WTC11 (cell line): ENCODE measurements at regions not wholly inside any gene's neighbourhood (a gene's known extent, or its start where the extent isn't known, plus 50 kb on each side); places are given as distances from the start of the nearest gene placed in this dataset.

Experiments
- ATF3 ChIP-seq: sonication (generic); formaldehyde crosslinking; conservative IDR thresholded peaks from 2 replicates; pipeline ENCODE4 v1.8.1; 2022; ENCODE audit warnings: mild to moderate bottlenecking, missing genetic modification reagents
- CTCF ChIP-seq: fragments of 200-600 bp; IDR thresholded peaks from 2 replicates; pipeline ENCODE4 v1.8.0; 2022; ENCODE audit warnings: antibody characterized with exemption

- TF ChIP-seq CTCF (no peak), ATF3 (no peak)
Measured at GRCh38 chr6:135703007-135703406, 148.5 kb upstream of the PDE7B start.
